AG20443 (cell line): ENCODE measurements at regions not wholly inside any gene's neighbourhood (a gene's known extent, or its start where the extent isn't known, plus 50 kb on each side); places are given as distances from the start of the nearest gene placed in this dataset.
"Not testable (repeated sequence)": the region's sequence is repeated elsewhere in the genome, so short reads cannot be mapped to it uniquely, and the experiment has no call there.

Experiments
- DNase-seq: peaks from one replicate; pipeline ENCODE4 v3.0.0; 2012; ENCODE audit warnings: low spot score, mixed read lengths

DNA sequence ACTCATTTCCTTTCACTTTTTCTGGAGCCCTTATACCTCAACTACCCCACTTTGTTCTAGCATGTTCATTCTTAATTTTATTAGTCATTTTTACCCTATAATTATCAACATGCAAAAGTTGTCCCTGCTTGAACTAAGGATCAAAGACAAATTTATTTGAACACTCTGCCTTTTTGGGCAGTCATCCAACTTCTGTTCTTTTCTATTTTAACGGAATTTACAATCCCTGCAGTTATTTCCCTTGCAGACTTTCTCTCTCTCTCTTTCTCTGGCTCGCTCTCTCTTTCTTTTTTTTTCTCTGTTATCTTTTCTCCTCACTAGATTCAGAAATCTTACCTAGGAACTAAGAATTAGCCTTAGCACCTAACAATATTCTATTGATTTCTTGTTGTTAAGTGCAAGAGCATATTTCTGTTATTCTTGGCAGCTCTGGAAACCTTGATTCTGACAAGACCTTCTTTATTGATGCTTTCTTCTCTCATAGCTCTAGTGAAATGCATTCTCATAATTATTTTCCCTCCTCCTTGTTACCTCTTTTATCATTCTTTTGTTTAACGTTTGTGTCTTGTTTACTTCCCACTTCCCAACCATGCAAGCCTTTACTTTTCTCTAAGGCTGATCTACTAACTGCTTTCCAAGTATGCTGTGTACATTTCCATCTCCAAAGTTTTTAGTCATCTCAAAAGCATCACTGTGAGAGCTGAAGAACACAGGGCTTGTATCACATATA, 951.6 kb downstream of the DIPK2A start:
- no peak for DNase-seq

- no peak for DNase-seq
These were observed 958.8 kb downstream of the DIPK2A start for GRCh38 chr3:144930431-144930830.

DNA sequence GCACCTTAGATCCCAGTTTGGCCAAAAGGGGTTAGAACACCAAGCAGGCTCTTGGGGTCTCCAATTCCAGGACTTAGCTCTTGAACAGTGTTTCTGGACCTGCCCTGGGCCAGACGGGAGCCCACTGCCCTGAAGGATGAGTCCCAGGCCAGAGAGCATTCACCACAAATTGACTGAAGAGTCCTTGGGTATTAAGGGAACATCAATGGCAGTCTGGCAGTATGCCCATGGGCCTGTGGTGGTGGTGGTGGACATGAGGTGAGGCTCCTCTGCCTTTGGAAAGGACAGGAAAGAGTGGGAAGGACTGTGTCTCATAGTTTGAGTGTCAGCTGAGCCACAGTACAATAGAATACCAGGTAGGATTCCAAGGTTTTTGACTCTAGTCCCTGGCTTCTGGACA, 960.0 kb downstream of the DIPK2A start:
- DNase-seq: no peak

DNA sequence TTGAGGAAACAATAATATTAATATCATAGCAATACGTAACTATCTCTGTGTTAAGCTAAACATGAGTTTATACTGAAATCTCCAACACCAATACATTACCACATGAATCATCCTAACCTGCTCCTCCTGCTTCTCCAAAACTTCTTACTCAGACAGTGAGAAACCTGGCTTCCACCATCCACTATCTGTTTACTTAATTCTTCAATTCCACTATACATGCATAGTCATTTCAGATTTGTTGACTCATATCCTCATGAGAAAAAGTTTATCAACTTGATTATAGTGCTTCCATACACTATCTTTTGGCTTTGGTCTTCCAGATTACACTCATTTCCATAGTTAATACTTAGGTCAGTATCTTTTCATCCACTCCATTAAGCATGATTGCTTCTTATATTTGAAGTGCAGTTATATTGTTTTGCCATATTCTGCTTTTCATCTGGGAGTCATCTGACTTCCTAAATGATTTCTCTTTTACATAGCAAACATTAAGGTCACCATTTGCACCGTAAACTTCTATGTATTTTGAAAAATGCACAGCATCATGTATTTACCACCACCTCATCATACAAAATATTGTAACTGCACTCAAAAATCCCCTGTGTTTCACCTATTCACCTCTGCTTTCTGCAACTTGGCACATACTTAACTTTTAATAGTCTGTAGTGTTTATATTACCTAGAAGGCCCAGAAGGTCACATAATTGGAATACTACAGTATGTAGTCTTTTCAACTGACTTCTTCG, 970.6 kb downstream of the DIPK2A start:
- DNase-seq: no peak

GRCh38 chr3:144942838-144943197, 971.2 kb downstream of the DIPK2A start:
- no peak for DNase-seq

GRCh38 chr3:144947895-144948294, 976.3 kb downstream of the DIPK2A start:
- DNase-seq: no peak

GRCh38 chr3:144948711-144949110, 977.1 kb downstream of the DIPK2A start:
- no peak for DNase-seq

DNA sequence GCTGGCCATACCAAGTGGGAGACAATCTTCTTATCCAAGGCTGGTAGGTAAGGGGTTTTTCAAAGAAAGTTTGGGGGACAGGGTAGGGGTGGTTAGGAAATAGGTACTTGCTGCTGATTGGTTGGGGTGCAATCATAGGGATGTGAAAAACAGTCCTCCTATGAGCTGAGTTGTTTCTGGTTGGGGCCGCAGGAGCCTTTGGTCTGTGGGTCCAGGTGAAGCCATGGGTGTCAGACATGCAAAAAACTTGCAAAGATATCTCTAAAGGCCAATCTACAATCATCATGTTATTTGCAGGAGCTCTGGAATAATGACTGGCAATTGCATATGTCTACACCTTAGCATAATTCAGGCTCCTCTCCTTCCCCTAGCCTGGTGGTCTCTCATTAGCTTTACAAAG, 982.3 kb downstream of the DIPK2A start:
- DNase-seq: no peak

DNA sequence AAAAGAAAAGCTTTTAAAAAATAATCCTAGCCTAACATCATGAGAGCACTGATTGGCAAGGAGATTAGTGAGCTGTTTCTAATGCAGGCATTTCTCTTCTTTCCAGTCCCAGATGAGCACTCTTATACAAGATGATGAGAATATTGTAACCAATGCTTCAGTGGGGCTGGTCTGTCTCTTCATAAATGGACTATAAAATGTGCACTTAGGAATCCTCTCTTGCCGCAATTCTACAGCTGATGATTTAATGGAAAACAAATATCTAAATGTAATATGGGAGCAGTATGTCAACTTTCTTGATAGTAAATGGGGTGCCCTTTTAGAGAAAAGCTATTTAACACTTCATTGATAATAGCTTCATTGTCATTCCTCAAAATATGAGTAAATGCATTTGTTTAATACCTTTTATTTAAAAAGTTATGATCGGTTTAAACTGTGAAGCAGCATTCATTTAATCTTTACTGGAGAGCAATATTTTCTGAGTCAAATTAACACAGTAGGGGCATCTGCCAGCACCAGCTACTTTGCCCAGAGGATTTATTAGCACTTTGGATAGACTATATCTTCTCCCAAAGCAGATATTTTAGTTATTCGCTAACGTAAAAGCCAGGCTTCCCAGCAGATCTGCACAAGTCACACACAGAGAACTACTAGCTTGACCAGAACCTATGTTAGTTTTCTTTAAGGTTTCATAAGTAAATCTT, 985.9 kb downstream of the DIPK2A start:
- no peak for DNase-seq

DNA sequence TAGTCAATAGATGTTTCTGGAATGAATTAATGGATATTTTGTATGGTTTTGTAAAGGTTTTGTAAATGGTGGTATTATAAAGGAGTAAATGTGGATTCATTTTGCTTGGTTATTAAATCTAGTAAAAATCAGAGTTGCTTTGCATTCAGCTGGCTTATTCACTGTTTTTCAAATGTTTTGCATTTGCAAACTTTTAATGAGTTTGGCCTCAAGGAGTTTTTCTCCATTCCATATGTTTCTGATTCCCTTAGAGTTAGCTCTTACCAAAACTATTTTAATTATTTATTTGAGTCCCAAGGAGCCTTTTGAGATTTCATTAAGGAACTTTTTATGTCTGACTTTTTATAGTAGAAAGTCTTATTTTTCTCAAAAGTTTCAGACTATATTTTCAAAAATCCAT, 992.2 kb downstream of the DIPK2A start:
- no peak for DNase-seq

DNA sequence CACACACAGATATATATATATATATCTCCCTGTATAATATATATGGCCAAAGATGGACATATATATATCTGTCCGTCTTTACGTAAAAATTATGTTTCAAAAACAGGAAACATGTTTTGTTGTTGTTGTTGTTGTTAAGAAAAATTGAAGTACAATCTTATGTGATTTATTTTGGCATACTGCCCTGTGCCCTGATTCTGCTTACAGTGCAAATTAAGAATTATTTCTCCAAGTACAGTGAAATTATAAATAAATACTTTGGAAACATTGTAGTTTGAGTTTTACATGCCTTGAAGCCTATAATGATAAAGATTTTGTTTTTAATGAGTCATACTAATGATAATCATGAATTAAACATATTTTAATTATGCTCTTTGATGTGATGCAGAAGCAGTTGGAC, 994.9 kb downstream of the DIPK2A start:
- no peak for DNase-seq

DNA sequence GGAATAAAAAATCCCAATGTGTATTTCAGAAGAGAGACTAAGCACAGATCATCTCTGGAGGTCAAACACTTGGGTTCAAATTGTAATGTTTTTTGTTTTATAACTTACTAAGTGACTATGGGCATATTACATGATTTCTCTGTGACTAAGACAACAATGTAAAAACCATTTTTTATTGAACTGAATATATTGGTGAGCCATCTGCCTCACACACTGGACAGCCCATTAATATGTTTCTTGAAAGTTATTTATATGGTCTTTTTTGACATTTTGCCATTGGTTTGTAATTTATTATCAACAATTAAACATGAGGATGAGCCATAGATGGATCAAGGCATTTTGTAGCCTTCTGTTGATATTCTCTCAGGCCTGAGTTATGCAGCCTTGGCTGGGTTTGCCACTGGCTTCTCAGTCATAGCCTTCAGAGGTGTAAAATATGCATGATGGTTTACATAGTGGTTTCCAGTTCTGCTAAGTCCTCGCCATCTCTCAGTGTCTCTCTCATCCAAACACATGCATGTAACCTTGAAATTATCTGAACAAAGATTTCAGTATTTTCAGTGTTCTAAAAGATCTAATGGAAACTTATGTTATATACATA, 997.2 kb downstream of the DIPK2A start:
- DNase-seq: no peak

DNA sequence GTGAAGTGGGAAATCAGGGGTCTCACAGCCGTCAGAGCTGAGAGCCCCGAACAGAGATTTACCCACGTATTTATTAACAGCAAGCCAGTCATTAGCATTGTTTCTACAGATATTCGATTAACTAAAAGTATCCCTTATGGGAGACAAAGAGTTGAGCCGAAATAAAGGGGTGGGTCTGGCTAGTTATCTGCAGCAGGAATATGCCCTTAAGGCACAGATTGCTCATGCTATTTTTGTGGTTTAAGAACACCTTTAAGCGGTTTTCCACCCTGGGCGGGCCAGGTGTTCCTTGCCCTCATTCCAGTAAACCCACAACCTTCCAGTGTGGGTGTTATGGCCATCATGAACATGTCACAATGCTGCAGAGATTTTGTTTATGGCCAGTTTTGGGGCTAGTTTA, 1012.9 kb downstream of the DIPK2A start:
- not testable (repeated sequence) for DNase-seq

DNA sequence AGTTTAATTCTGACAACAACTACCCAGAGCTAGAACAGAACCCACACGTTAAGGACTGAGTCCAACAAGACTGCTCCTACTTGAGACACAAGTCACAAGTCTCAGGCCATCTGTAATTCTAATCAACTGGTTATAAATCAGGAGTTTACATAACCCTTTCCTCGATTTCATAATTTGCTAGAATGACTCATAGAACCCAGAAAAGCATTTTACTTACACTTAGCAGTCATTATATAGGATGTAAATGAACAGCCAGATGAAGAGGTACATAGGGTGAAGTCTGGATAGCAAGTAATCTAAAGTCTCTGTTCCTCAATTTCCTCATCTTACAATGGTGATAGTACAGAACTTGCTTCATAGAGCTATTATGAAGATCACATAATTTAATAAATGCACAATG, 1018.2 kb downstream of the DIPK2A start:
- DNase-seq: no peak

GRCh38 chr3:144995856-144996255, 1024.2 kb downstream of the DIPK2A start:
- DNase-seq: no peak

DNA sequence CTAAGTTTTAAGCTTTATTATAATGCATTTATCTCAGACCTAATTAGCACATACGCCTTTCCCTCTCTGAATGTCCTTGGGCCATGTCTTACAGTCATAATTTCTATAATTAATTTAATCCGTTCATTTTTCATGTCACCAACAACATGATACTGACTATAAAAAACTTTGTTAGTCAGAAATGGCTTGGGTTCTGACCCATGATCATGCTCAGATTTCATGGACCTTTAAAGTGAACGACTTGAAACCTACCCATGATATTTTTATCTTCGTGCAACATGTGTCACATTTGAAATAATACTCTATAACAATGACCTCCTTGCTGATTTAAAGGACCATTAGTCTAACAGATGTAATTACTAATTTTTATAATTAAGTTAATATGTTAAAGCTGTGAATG, 1033.8 kb downstream of the DIPK2A start:
- DNase-seq: no peak

GRCh38 chr3:145006271-145006670, 1034.6 kb downstream of the DIPK2A start:
- DNase-seq: no peak

- DNase-seq: no peak
These were observed 1042.3 kb downstream of the DIPK2A start for GRCh38 chr3:145013931-145014330.

- DNase-seq: peak; percentile 5
These were observed 1043.6 kb downstream of the DIPK2A start for GRCh38 chr3:145015253-145015652.

DNA sequence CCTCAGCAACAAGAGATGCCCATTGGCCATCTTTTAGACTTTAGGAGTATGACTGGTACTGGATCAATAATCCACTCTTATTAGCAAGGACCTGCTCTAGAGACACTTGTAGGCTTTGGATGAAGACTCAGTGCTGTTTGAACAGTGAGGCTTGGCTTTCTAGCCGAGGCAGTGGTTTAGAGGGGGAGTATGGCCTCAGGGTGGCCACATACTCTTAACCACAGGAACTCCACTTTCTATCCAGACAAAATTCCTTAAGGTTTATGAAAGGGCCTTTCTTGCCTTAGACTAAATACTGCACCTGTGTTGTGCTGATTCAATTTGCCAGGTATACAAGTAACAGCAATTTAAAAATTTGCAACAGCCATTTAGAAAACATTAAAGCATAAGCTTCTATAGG, 1046.3 kb downstream of the DIPK2A start:
- peak; percentile 9 for DNase-seq

- no peak for DNase-seq
These were observed 1050.8 kb downstream of the DIPK2A start for GRCh38 chr3:145022447-145022846.

- DNase-seq: no peak
These were observed 1053.1 kb downstream of the DIPK2A start for GRCh38 chr3:145024700-145025099.

DNA sequence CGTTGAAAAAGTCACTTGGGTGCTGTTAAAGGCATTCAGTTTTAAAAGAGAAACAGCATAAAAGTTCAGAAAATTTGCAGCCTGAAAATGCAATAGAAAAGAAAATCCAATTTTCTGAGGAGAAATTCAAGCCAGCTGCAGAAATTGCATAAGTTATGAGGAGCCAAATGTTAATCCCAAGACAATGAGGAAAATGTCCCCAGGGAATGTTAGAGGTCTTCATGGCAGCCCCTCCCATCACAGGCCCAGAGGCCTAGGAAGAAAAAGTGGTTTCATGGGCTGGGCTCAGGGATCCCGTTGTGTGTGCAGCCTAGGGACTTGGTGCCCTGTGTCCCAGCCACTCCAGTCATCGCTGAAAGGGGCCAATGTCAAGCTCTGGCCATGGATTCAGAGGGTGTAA, 1055.6 kb downstream of the DIPK2A start:
- DNase-seq: not testable (repeated sequence)
